Liver (tissue), 8 donors: ENCODE measurements at regions not wholly inside any gene's neighbourhood (a gene's known extent, or its start where the extent isn't known, plus 50 kb on each side); places are given as distances from the start of the nearest gene placed in this dataset.

Experiments
- DNase-seq: peaks from one replicate; pipeline ENCODE4 v3.0.0-alpha.2; 2017; ENCODE audit warnings: low spot score
- H3K27ac ChIP-seq, 2 donors: one replicate each; pipeline ENCODE4 v1.7.0; 2013; ENCODE audit warnings: inconsistent platforms in 2 of 2, low read length in 2 of 2, control low read depth in 1 of 2, low read depth in 1 of 2, mild to moderate bottlenecking in 1 of 2
- H3K27me3 ChIP-seq, 4 donors: one replicate each; pipeline versions ENCODE4 v1.6.1 to v1.7.0; 2013; ENCODE audit warnings: low read length in 3 of 4, inconsistent platforms in 1 of 4, mild to moderate bottlenecking in 1 of 4, moderate library complexity in 1 of 4; ENCODE audit not compliant: control insufficient read depth in 4 of 4, insufficient read depth in 4 of 4
- H3K36me3 ChIP-seq, 4 donors: one replicate each; pipeline versions ENCODE4 v1.6.1 to v1.7.0; 2013; ENCODE audit warnings: low read length in 3 of 4, mild to moderate bottlenecking in 3 of 4, low read depth in 1 of 4, moderate library complexity in 1 of 4; ENCODE audit not compliant: control insufficient read depth in 4 of 4, insufficient read depth in 3 of 4
- H3K4me1 ChIP-seq, 4 donors: one replicate each; pipeline versions ENCODE4 v1.6.1 to v1.7.0; 2013; ENCODE audit warnings: low read length in 3 of 4, mild to moderate bottlenecking in 3 of 4, moderate library complexity in 1 of 4; ENCODE audit not compliant: control insufficient read depth in 4 of 4, insufficient read depth in 4 of 4
- H3K4me3 ChIP-seq, 3 donors: one replicate each; pipeline versions ENCODE4 v1.6.1 to v1.7.0; 2013; ENCODE audit warnings: low read length in 3 of 3, control low read depth in 1 of 3, low read depth in 1 of 3, mild to moderate bottlenecking in 1 of 3
- H3K9ac ChIP-seq, 2 donors: one replicate each; pipeline ENCODE4 v1.7.0; 2013; ENCODE audit warnings: low read length in 2 of 2, mild to moderate bottlenecking in 2 of 2, moderate library complexity in 2 of 2, control low read depth in 1 of 2, low read depth in 1 of 2
- H3K9me3 ChIP-seq, 4 donors: one replicate each; pipeline versions ENCODE4 v1.6.1 to v1.7.0; 2013; ENCODE audit warnings: low read length in 3 of 4; ENCODE audit not compliant: control insufficient read depth in 4 of 4
- EGR1 ChIP-seq, 2 donors: IDR thresholded peaks; 2 replicates each; pipeline ENCODE4 v1.6.1; 2016 to 2018; ENCODE audit warnings: antibody characterized with exemption in 2 of 2, low read depth in 2 of 2
- FOXA2 ChIP-seq: IDR thresholded peaks from 2 replicates; pipeline ENCODE4 v1.6.1; 2016; ENCODE audit warnings: antibody characterized with exemption
- GABPA ChIP-seq, 2 donors: IDR thresholded peaks in 1 of 2; conservative IDR thresholded peaks in 1 of 2; 2 replicates each; pipeline ENCODE4 v1.6.1; 2016; ENCODE audit warnings: antibody characterized with exemption in 2 of 2, mild to moderate bottlenecking in 1 of 2, moderate library complexity in 1 of 2
- HNF4A ChIP-seq, 2 donors: conservative IDR thresholded peaks; 2 replicates each; pipeline ENCODE4 v1.6.1; 2016; ENCODE audit warnings: antibody characterized with exemption in 2 of 2, mild to moderate bottlenecking in 2 of 2
- REST ChIP-seq: IDR thresholded peaks from 2 replicates; pipeline ENCODE4 v1.6.1; 2016; ENCODE audit warnings: antibody characterized with exemption, mild to moderate bottlenecking
- RXRA ChIP-seq, 2 donors: IDR thresholded peaks; 2 replicates each; pipeline ENCODE4 v1.6.1; 2017 to 2018; ENCODE audit warnings: antibody characterized with exemption in 2 of 2, mild to moderate bottlenecking in 1 of 2
- YY1 ChIP-seq: IDR thresholded peaks from 2 replicates; pipeline ENCODE4 v1.6.1; 2016; ENCODE audit warnings: antibody characterized with exemption, mild to moderate bottlenecking
- WGBS: extraction: QIAGEN DNeasy Blood & Tissue Kit; methylation state at CpG from one replicate; pipeline ENCODE4 v1.1.7; 2013; 5-methylcytosine and 5-hydroxymethylcytosine counted together
- TF ChIP-seq, protein P1 (sequence below): IDR thresholded peaks from 2 replicates; pipeline ENCODE4 v1.6.1; 2016; ENCODE audit warnings: antibody characterized with exemption
- TF ChIP-seq, protein P2 (sequence below): fragments of 150-350 bp; IDR thresholded peaks from 2 replicates; pipeline ENCODE4 v1.5.1; 2017; ENCODE audit warnings: improper control_type of control experiment, low read depth, low read length; ENCODE audit not compliant: missing input control
- TF ChIP-seq, protein P3 (sequence below): IDR thresholded peaks from 2 replicates; pipeline ENCODE4 v1.6.1; 2016; ENCODE audit warnings: antibody characterized with exemption
- donor health status: healthy.
- donor health status: healthy.
- donor health status: healthy.
- donor health status: healthy.
- donor health status: healthy.

- H3K36me3 ChIP-seq = no peaks in the 10 kb centered on the region
- peaks cover 0 to 12% (median 0%) of the 10 kb centered on the region in 4 donors for H3K27me3 ChIP-seq
- no peak overlapping the region for H3K4me3 ChIP-seq
- 57% methylated on average over 6 of the region's 6 CpGs for WGBS
- H3K4me1 ChIP-seq = peaks cover 0 to 3% (median 0%) of the 10 kb centered on the region in 4 donors
- DNase-seq = peak; percentile 14
- peaks cover 0 to 6% (median 4%) of the 10 kb centered on the region in 4 donors for H3K9me3 ChIP-seq
- no peak overlapping the region for H3K27ac ChIP-seq
- TF ChIP-seq RXRA (IDR thresholded peaks at IDR 0.05) (no peak), FOXA2 (no peak), REST (no peak)
- TF ChIP-seq, protein P1, sequence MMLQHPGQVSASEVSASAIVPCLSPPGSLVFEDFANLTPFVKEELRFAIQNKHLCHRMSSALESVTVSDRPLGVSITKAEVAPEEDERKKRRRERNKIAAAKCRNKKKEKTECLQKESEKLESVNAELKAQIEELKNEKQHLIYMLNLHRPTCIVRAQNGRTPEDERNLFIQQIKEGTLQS = no peak
- TF ChIP-seq, protein P2, sequence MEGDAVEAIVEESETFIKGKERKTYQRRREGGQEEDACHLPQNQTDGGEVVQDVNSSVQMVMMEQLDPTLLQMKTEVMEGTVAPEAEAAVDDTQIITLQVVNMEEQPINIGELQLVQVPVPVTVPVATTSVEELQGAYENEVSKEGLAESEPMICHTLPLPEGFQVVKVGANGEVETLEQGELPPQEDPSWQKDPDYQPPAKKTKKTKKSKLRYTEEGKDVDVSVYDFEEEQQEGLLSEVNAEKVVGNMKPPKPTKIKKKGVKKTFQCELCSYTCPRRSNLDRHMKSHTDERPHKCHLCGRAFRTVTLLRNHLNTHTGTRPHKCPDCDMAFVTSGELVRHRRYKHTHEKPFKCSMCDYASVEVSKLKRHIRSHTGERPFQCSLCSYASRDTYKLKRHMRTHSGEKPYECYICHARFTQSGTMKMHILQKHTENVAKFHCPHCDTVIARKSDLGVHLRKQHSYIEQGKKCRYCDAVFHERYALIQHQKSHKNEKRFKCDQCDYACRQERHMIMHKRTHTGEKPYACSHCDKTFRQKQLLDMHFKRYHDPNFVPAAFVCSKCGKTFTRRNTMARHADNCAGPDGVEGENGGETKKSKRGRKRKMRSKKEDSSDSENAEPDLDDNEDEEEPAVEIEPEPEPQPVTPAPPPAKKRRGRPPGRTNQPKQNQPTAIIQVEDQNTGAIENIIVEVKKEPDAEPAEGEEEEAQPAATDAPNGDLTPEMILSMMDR = no peak
- TF ChIP-seq, protein P3, sequence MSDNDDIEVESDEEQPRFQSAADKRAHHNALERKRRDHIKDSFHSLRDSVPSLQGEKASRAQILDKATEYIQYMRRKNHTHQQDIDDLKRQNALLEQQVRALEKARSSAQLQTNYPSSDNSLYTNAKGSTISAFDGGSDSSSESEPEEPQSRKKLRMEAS = no peak
- no peak overlapping the region for H3K9ac ChIP-seq
Observed at GRCh38 chr20:58127701-58128111, 100.7 kb downstream of the ANKRD60 start.

DNA sequence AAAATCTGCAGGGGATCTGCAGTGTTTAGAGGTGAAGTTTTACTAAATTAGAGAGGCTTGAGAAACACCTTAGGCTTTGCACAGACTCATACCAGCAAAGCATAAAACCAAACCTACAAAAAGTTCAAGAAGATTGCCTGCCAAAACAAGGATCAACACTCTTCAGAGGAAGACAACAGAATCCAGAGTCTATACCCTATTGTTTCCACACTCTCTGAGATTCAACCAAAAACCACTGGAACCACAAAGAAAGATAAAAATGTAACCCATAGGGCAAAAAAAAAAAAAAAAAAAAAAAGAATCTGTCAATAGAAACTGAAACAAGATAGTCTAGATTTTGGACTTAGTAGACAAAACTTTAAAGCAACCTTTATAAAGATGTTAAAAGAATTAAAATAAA lies 102.7 kb downstream of the ANKRD60 start:
- Histone ChIP-seq H3K4me3 (no peak overlapping the region), H3K9ac (no peak overlapping the region), H3K27ac (no peak overlapping the region), H3K27me3 (peaks cover 0 to 6% (median 1%) of the 10 kb centered on the region in 4 donors), H3K36me3 (no peaks in the 10 kb centered on the region), H3K4me1 (no peaks in the 10 kb centered on the region), H3K9me3 (peaks cover 0 to 6% (median 4%) of the 10 kb centered on the region in 4 donors)
- TF ChIP-seq GABPA (IDR thresholded peaks at IDR 0.05 in 1 of 2, conservative IDR thresholded peaks at IDR 0.05 in 1 of 2) = no peak
- TF ChIP-seq, protein P3 = no peak
- TF ChIP-seq YY1 = no peak
- DNase-seq = no peak

DNA sequence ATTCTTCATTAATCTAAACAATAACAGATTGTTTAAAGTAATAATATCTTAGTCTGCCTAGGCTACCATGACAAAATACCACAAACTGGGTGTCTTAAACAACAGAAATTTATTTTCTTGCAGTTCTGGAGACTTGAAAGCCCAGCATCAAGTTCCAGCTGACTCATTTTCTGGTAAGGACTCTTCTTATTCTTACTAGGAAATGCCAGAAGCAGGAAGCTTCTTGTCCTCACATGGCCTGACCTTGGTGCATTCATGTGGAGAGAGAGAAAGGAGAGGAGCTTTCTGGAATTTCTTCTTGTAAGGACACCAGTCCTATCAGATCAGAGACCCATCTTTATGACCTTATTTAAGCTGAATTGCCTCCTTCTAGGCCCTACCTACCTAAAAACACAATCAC lies 110.5 kb downstream of the ANKRD60 start:
- peaks cover 0 to 8% (median 2%) of the 10 kb centered on the region in 4 donors for H3K27me3 ChIP-seq
- H3K9ac ChIP-seq = no peak overlapping the region
- no peaks in the 10 kb centered on the region for H3K36me3 ChIP-seq
- TF ChIP-seq, protein P2 = no peak
- TF ChIP-seq HNF4A (conservative IDR thresholded peaks at IDR 0.05) = no peak
- TF ChIP-seq EGR1 (IDR thresholded peaks at IDR 0.05; ENCODE audit: low read depth in 2 of 2) = no peak
- peaks cover 0 to 5% (median 2%) of the 10 kb centered on the region in 4 donors for H3K9me3 ChIP-seq
- no peak for DNase-seq
- H3K4me1 ChIP-seq = no peaks in the 10 kb centered on the region
- H3K4me3 ChIP-seq = no peak overlapping the region
- H3K27ac ChIP-seq = no peak overlapping the region
